ENCODE measurements at regions not wholly inside any gene's neighbourhood (a gene's known extent, or its start where the extent isn't known, plus 50 kb on each side); places are given as distances from the start of the nearest gene placed in this dataset.

DNA sequence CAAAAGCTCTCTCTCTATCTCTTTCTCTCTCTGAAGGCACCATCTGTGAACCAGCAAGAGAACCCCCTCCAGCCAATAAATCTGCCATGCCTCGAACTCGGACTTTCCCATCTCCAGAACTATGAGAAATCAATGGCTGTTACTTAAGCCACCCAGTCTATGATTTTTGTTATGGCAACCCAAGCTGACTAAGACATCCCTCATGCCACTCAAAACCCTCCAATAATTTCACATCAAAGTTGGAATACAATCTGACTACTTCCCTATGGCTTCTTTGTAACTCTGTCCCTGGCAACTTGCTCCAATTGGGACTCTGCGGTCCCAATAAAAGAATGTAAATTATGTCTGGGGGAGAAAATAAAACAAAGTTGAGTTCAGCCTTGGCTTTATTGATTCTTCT lies 265.7 kb downstream of the SHOX start:
- Histone ChIP-seq H3K23me2 (ENCODE audit: low read depth, low read length) (no peaks in the 10 kb centered on the region; the same call in 1 of the 2 replicates), H3K4me3 (ENCODE audit: extremely low read depth in 1 of 4, insufficient read depth in 2 of 4, low read depth in 3 of 4, low read length in 4 of 4) (no peak overlapping the region), H2BK5ac (ENCODE audit: low read depth, low read length) (no peak overlapping the region), H4K20me1 (replicated peaks in 1 of 2; ENCODE audit: control insufficient read depth in 1 of 2, insufficient read depth in 2 of 2, low read length in 2 of 2) (no peaks in the 10 kb centered on the region), H3K23ac (ENCODE audit: insufficient read length) (no peak overlapping the region), H3K9ac (replicated peaks in 1 of 4; ENCODE audit: extremely low read depth in 1 of 4, low read depth in 3 of 4, low read length in 3 of 4) (no peak overlapping the region), H3K27me3 (replicated peaks in 1 of 4; ENCODE audit: control insufficient read depth in 3 of 4, extremely low read depth in 1 of 4, insufficient read depth in 3 of 4, low read length in 3 of 4) (no peaks in the 10 kb centered on the region), H3K14ac (ENCODE audit: insufficient read length) (no peak overlapping the region), H2AFZ (ENCODE audit: low read length) (no peak overlapping the region), H3K4ac (replicated peaks; ENCODE audit: insufficient read length, low read depth, low read length) (no peak overlapping the region), H3K56ac (replicated peaks; ENCODE audit: insufficient read length, low read depth, low read length) (no peak overlapping the region), H4K91ac (replicated peaks; ENCODE audit: insufficient read length, low read length) (no peak overlapping the region), H3K36me3 (ENCODE audit: control insufficient read depth in 2 of 4, insufficient read depth in 4 of 4, low read length in 3 of 4) (no peaks in the 10 kb centered on the region), H2BK12ac (ENCODE audit: low read depth, low read length) (no peak overlapping the region), H2BK120ac (replicated peaks; ENCODE audit: low read depth, low read length) (no peak overlapping the region), H2BK20ac (ENCODE audit: low read length) (no peak overlapping the region), H3K79me2 (ENCODE audit: control insufficient read depth in 1 of 2, insufficient read depth in 2 of 2, low read length in 2 of 2) (no peaks in the 10 kb centered on the region), H3K18ac (ENCODE audit: extremely low read depth, low read length) (no peak overlapping the region), H3K79me1 (ENCODE audit: low read depth, low read length) (no peaks in the 10 kb centered on the region), H4K5ac (ENCODE audit: insufficient read length, low read depth, low read length) (no peak overlapping the region), H4K8ac (ENCODE audit: extremely low read depth, insufficient read depth, low read length) (no peak overlapping the region), H3K9me3 (ENCODE audit: insufficient read depth in 2 of 2, low read depth in 1 of 2, low read length in 1 of 2) (peaks cover 3 to 8% of the 10 kb centered on the region in 2 experiments; a peak in 3 of 4 replicates), H3K4me2 (ENCODE audit: insufficient read depth in 1 of 2, low read depth in 2 of 2, low read length in 2 of 2) (no peak overlapping the region), H3K27ac (ENCODE audit: low read depth, low read length) (no peak overlapping the region), H2AK5ac (ENCODE audit: low read depth, low read length) (no peak overlapping the region), H3K4me1 (replicated peaks in 1 of 4; ENCODE audit: control insufficient read depth in 3 of 4, insufficient read depth in 4 of 4, low read length in 3 of 4) (no peaks in the 10 kb centered on the region), H2BK15ac (ENCODE audit: low read length) (no peak overlapping the region)
- FAIRE-seq = no peak
- WGBS, 2 experiments (ENCODE audit: extremely low coverage in 1 of 2, insufficient coverage in 1 of 2, insufficient read length in 1 of 2, insufficient replicate concordance in 2 of 2, low coverage in 1 of 2, low lambda C conversion rate in 2 of 2, missing lambda C conversion rate in 1 of 2) = 84% methylated on average over 3 of the region's 3 CpGs; no CpG with 5 or more reads in 1 of the 2 experiments
- ChIA-PET POLR2A (ENCODE audit: partially characterized antibody) (no interaction called here), CTCF (ENCODE audit: partially characterized antibody) (no interaction called here)
- DNase-seq (ENCODE audit: low read depth in 1 of 2, low spot score in 2 of 2) = no peak
- no peak for TF ChIP-seq ASH2L (IDR thresholded peaks at IDR 0.05; ENCODE audit: low read length)
- TF ChIP-seq, protein P1, sequence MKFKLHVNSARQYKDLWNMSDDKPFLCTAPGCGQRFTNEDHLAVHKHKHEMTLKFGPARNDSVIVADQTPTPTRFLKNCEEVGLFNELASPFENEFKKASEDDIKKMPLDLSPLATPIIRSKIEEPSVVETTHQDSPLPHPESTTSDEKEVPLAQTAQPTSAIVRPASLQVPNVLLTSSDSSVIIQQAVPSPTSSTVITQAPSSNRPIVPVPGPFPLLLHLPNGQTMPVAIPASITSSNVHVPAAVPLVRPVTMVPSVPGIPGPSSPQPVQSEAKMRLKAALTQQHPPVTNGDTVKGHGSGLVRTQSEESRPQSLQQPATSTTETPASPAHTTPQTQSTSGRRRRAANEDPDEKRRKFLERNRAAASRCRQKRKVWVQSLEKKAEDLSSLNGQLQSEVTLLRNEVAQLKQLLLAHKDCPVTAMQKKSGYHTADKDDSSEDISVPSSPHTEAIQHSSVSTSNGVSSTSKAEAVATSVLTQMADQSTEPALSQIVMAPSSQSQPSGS (IDR thresholded peaks at IDR 0.05; ENCODE audit: low read length) = no peak
- TF ChIP-seq SP1 (IDR thresholded peaks at IDR 0.05; ENCODE audit: low read depth, low read length) = no peak
- no peak for TF ChIP-seq RXRA (IDR thresholded peaks at IDR 0.05; ENCODE audit: insufficient read depth, low read depth, low read length)
- TF ChIP-seq POU5F1 (IDR thresholded peaks at IDR 0.05; ENCODE audit: low read depth, low read length) = no peak
- TF ChIP-seq NRF1 (IDR thresholded peaks at IDR 0.05; ENCODE audit: low read depth, low read length) = no peak
- no peak for TF ChIP-seq KDM5A (IDR thresholded peaks at IDR 0.05; ENCODE audit: low read length)
- no peak for TF ChIP-seq SP4 (IDR thresholded peaks at IDR 0.05; ENCODE audit: low read length)
- no peak for TF ChIP-seq NANOG (IDR thresholded peaks at IDR 0.05; ENCODE audit: insufficient read depth, low read depth, low read length, poor library complexity, severe bottlenecking)
- TF ChIP-seq JUN (IDR thresholded peaks at IDR 0.05; ENCODE audit: low read depth, low read length) = no peak
- no peak for TF ChIP-seq ZNF274 (IDR thresholded peaks at IDR 0.05; ENCODE audit: borderline replicate concordance, extremely low read depth, low read length)
- no peak for TF ChIP-seq MAX (IDR thresholded peaks at IDR 0.05)
- TF ChIP-seq SIRT6 (IDR thresholded peaks at IDR 0.05; ENCODE audit: low read length) = no peak
- TF ChIP-seq KDM4A (IDR thresholded peaks at IDR 0.05; ENCODE audit: low read depth, low read length, severe bottlenecking) = no peak

Data from H1 (cell line).